K562 (cell line): ENCODE measurements at regions not wholly inside any gene's neighbourhood (a gene's known extent, or its start where the extent isn't known, plus 50 kb on each side); places are given as distances from the start of the nearest gene placed in this dataset.

ENCODE experiments used
- ATAC-seq: fragments of 200-7000 bp; cut with Tn5 transposase; 3 replicates; pipeline ENCODE4 v1.9.1; 2020; ENCODE audit warnings: moderate library complexity
- BruUV-seq: library from RNA; stranded (reverse); fragments of 400-500 nt; replicated peaks from 2 replicates; lab custom pipeline; 2021; lab: Mats Ljungman, UMichigan
- CTCF ChIA-PET: fragments of 300-600 bp; formaldehyde crosslinking; extraction: SDS; loops from one replicate; lab custom pipeline; 2021; ENCODE audit warnings: low intra/inter-chr PET ratio; lab: Yijun Ruan, JAX
- POLR2A ChIA-PET: fragments of 300-600, 350-650 bp; sonication (Branson Sonifier 250); formaldehyde crosslinking; extraction: SDS; loops from one replicate; lab custom pipeline; 2021; ENCODE audit warnings: antibody characterized with exemption, inconsistent platforms; lab: Yijun Ruan, JAX
- DNase-seq, 4 experiments: peaks; one replicate each; pipeline versions ENCODE4 v3.0.0 to v3.0.0-alpha.2; 2011 to 2018; ENCODE audit warnings: low spot score in 3 of 4, mixed read lengths in 3 of 4; ENCODE audit errors: extremely low read depth in 1 of 4
- FAIRE-seq: peaks from 2 replicates; lab custom pipeline; 2011; peaks lifted over from hg19 to GRCh38; lab: Jason Lieb, UNC
- H2AFZ ChIP-seq: 2 replicates; pipeline ENCODE4 v1.6.0; 2011; ENCODE audit warnings: low read depth, low read length, control low read depth, inconsistent platforms
- H3K27ac ChIP-seq: fragments of 200-600 bp; 3 replicates; pipeline ENCODE4 v1.8.0; 2011; ENCODE audit warnings: low read depth, mild to moderate bottlenecking, control low read depth, inconsistent platforms, low read length, moderate library complexity, mixed read lengths; ENCODE audit errors: extremely low read depth
- H3K27me3 ChIP-seq, 2 experiments: fragments of 300-600 bp in 1 of 2; 2 replicates in 1 of 2; 3 replicates in 1 of 2; pipeline versions ENCODE4 v1.6.0 to v1.8.0; 2011; ENCODE audit warnings: inconsistent platforms in 2 of 2, low read length in 2 of 2, mild to moderate bottlenecking in 1 of 2, mixed read lengths in 1 of 2, moderate library complexity in 1 of 2; ENCODE audit not compliant: control insufficient read depth in 2 of 2, insufficient read depth in 2 of 2
- H3K36me3 ChIP-seq: fragments of 300-600 bp; 3 replicates; pipeline ENCODE4 v1.8.0; 2011; ENCODE audit warnings: mild to moderate bottlenecking, low read length, inconsistent platforms; ENCODE audit not compliant: control insufficient read depth, insufficient read depth
- H3K4me1 ChIP-seq, 2 experiments: fragments of 200-600 bp in 1 of 2; replicated peaks in 1 of 2; 2 replicates in 1 of 2; 3 replicates in 1 of 2; pipeline versions ENCODE4 v1.5.1 to v1.8.0; 2011; ENCODE audit warnings: inconsistent platforms in 2 of 2, low read length in 2 of 2, mild to moderate bottlenecking in 1 of 2, mixed read lengths in 1 of 2, moderate library complexity in 1 of 2; ENCODE audit not compliant: control insufficient read depth in 2 of 2, insufficient read depth in 2 of 2
- H3K4me2 ChIP-seq: 2 replicates; pipeline ENCODE4 v1.6.1; 2011; ENCODE audit warnings: low read length, control low read depth, inconsistent platforms, mixed read lengths; ENCODE audit not compliant: insufficient read depth
- H3K4me3 ChIP-seq: fragments of 200-600 bp; sonication (generic), shearing (Covaris generic); 2 replicates; pipeline ENCODE4 v1.5.1; 2016; ENCODE audit warnings: control low read depth, inconsistent platforms
- H3K79me2 ChIP-seq: fragments of 200-600 bp; 3 replicates; pipeline ENCODE4 v1.8.0; 2011; ENCODE audit warnings: low read length, inconsistent platforms; ENCODE audit not compliant: control insufficient read depth, insufficient read depth
- H3K9ac ChIP-seq, 2 experiments: 2 replicates each; pipeline versions ENCODE4 v1.6.0 to v1.6.1; 2011; ENCODE audit warnings: low read depth in 2 of 2, low read length in 2 of 2, control low read depth in 1 of 2, inconsistent platforms in 1 of 2, mild to moderate bottlenecking in 1 of 2, mixed read lengths in 1 of 2; ENCODE audit not compliant: insufficient read depth in 1 of 2
- H3K9me1 ChIP-seq: one replicate; pipeline ENCODE4 v1.6.0; 2011; ENCODE audit warnings: inconsistent platforms, mild to moderate bottlenecking, low read length, moderate library complexity; ENCODE audit not compliant: control insufficient read depth, insufficient read depth
- H3K9me3 ChIP-seq: replicated peaks from 2 replicates; pipeline ENCODE4 v1.5.1; 2011; ENCODE audit warnings: low read depth, low read length, inconsistent platforms; ENCODE audit not compliant: control insufficient read depth, insufficient read depth
- H4K20me1 ChIP-seq: replicated peaks from 2 replicates; pipeline ENCODE4 v1.6.1; 2011; ENCODE audit warnings: low read length, inconsistent platforms, mixed read lengths; ENCODE audit not compliant: control insufficient read depth, insufficient read depth
- CHD1 ChIP-seq: fragments of 200-600 bp; sonication (generic); IDR thresholded peaks from one replicate; pipeline ENCODE4 v1.6.1; 2012; ENCODE audit warnings: mild to moderate bottlenecking, moderate library complexity, low read length, inconsistent platforms
- RAD21 ChIP-seq, 2 experiments: fragments of 250-450 bp in 1 of 2; fragments of 450-650 bp in 1 of 2; sonication (Bioruptor Pico) in 1 of 2; formaldehyde crosslinking in 1 of 2; IDR thresholded peaks in 1 of 2; conservative IDR thresholded peaks in 1 of 2; 2 replicates each; pipeline versions ENCODE4 v1.4.0 to v1.8.0; 2020 to 2022; ENCODE audit warnings: mild to moderate bottlenecking in 2 of 2, moderate library complexity in 1 of 2
- SMC3 ChIP-seq: conservative IDR thresholded peaks from 2 replicates; pipeline ENCODE4 v1.6.1; 2011; ENCODE audit warnings: low read depth, low read length, improper control_type of control experiment; ENCODE audit not compliant: insufficient read depth
- TAF7 ChIP-seq: fragments of 450-650 bp; IDR thresholded peaks from 2 replicates; pipeline ENCODE4 v1.6.1; 2016; ENCODE audit warnings: missing genetic modification characterization, missing compliant biosample characterization
- ZNF699 ChIP-seq: fragments of 250-450 bp; sonication (Bioruptor Pico); IDR thresholded peaks from 2 replicates; pipeline ENCODE4 v1.8.0; 2021; ENCODE audit warnings: mild to moderate bottlenecking, moderate library complexity; ENCODE audit not compliant: insufficient replicate concordance
- WGBS: fragments of 100-300 bp; shearing (Covaris generic); methylation state at CpG from one replicate; pipeline ENCODE4 v1.1.6; 2016; ENCODE audit warnings: low coverage, mixed read lengths; ENCODE audit not compliant: insufficient coverage; ENCODE audit errors: missing lambda C conversion rate; 5-methylcytosine and 5-hydroxymethylcytosine counted together
- in situ Hi-C: fragments of 300-500 bp; cut with MboI; formaldehyde crosslinking; loops from 4 replicates; pipeline ENCODE4 v1.15.0; 2018; ENCODE audit warnings: inconsistent platforms, mixed read lengths
- intact Hi-C: fragments of 100-400 bp; cut with micrococcal nuclease; formaldehyde crosslinking; loops from 2 replicates; pipeline ENCODE4 v1.14.2; 2022
- TF ChIP-seq, protein P1 (sequence below), 3 experiments: IDR thresholded peaks in 2 of 3; conservative IDR thresholded peaks in 1 of 3; 2 replicates each; pipeline ENCODE4 v1.5.1; 2011 to 2012; ENCODE audit warnings: low read length in 3 of 3, mild to moderate bottlenecking in 3 of 3, control low read depth in 2 of 3, improper control_type of control experiment in 1 of 3, inconsistent platforms in 1 of 3, low read depth in 1 of 3, mixed read lengths in 1 of 3, moderate library complexity in 1 of 3; ENCODE audit not compliant: insufficient read depth in 2 of 3
- TF ChIP-seq, protein P2 (sequence below), 2 experiments: fragments of 450-650 bp; formaldehyde crosslinking in 1 of 2; IDR thresholded peaks; 2 replicates each; pipeline versions ENCODE4 v1.4.0 to v1.6.1; 2014 to 2020; ENCODE audit warnings: mild to moderate bottlenecking in 2 of 2, borderline replicate concordance in 1 of 2, low read depth in 1 of 2

DNA sequence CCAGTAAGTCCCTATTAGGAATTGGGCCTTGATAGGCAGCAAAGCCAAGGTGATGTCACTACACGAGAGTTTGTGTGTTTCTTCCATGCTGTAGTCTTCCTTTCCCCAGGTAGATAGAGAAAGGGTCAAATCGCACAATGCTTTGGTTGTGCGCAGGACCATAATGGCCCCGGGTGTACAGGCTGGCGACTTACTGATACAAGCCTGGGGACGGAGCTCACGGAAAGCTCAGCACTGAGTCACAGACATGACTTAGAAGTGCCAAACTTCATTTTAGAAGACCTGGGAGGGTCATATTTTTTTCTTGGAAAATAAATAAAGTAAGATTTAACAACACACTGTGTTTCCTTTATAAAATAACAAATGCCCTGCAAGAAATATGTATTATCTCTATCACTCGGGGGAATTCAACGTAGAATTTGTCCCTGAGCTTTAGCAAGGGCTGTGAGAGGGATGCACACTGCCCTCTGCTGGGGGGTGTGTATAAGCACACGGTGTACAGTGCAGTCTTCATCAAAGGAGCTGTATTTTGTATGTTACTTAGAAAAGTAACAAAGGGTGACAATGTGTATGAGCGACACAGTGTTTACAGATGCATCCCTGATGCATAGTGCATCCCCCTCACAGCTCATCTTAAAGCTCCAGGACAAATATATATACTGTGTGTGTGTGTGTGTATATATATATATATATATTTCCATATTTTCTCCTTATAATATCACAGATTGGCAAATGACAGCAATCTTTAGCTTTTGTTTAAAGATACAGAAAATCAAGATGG lies 254.5 kb upstream of the VEGFC start:
- DNase-seq (peak; percentile 20 to 62 (median 40)), ATAC-seq (peak; percentile 86), FAIRE-seq (peak; percentile 52)
- CTCF ChIA-PET: no interaction called here
- H3K9me1 ChIP-seq: no peaks in the 10 kb centered on the region
- no peak overlapping the region for H3K4me2 ChIP-seq
- no peaks in the 10 kb centered on the region for H3K9me3 ChIP-seq
- no peaks in the 10 kb centered on the region for H3K79me2 ChIP-seq
- H3K27ac ChIP-seq: no peak overlapping the region
- 1% methylated on average over 9 of the region's 11 CpGs for WGBS
- H3K4me1 ChIP-seq: no peaks in the 10 kb centered on the region
- POLR2A ChIA-PET: no interaction called here
- H2AFZ ChIP-seq: no peak overlapping the region
- TF ChIP-seq CHD1: no peak
- TF ChIP-seq, protein P1, sequence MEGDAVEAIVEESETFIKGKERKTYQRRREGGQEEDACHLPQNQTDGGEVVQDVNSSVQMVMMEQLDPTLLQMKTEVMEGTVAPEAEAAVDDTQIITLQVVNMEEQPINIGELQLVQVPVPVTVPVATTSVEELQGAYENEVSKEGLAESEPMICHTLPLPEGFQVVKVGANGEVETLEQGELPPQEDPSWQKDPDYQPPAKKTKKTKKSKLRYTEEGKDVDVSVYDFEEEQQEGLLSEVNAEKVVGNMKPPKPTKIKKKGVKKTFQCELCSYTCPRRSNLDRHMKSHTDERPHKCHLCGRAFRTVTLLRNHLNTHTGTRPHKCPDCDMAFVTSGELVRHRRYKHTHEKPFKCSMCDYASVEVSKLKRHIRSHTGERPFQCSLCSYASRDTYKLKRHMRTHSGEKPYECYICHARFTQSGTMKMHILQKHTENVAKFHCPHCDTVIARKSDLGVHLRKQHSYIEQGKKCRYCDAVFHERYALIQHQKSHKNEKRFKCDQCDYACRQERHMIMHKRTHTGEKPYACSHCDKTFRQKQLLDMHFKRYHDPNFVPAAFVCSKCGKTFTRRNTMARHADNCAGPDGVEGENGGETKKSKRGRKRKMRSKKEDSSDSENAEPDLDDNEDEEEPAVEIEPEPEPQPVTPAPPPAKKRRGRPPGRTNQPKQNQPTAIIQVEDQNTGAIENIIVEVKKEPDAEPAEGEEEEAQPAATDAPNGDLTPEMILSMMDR (IDR thresholded peaks at IDR 0.05 in 2 of 3, conservative IDR thresholded peaks at IDR 0.05 in 1 of 3; ENCODE audit: insufficient read depth in 2 of 3, low read depth in 1 of 3, low read length in 3 of 3): peak; percentile 43 to 65 (median 53); a peak in 5 of 6 replicates
- TF ChIP-seq ZNF699 (CRISPR knock-in tag): no peak
- TF ChIP-seq, protein P2, sequence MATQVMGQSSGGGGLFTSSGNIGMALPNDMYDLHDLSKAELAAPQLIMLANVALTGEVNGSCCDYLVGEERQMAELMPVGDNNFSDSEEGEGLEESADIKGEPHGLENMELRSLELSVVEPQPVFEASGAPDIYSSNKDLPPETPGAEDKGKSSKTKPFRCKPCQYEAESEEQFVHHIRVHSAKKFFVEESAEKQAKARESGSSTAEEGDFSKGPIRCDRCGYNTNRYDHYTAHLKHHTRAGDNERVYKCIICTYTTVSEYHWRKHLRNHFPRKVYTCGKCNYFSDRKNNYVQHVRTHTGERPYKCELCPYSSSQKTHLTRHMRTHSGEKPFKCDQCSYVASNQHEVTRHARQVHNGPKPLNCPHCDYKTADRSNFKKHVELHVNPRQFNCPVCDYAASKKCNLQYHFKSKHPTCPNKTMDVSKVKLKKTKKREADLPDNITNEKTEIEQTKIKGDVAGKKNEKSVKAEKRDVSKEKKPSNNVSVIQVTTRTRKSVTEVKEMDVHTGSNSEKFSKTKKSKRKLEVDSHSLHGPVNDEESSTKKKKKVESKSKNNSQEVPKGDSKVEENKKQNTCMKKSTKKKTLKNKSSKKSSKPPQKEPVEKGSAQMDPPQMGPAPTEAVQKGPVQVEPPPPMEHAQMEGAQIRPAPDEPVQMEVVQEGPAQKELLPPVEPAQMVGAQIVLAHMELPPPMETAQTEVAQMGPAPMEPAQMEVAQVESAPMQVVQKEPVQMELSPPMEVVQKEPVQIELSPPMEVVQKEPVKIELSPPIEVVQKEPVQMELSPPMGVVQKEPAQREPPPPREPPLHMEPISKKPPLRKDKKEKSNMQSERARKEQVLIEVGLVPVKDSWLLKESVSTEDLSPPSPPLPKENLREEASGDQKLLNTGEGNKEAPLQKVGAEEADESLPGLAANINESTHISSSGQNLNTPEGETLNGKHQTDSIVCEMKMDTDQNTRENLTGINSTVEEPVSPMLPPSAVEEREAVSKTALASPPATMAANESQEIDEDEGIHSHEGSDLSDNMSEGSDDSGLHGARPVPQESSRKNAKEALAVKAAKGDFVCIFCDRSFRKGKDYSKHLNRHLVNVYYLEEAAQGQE (IDR thresholded peaks at IDR 0.05; ENCODE audit: borderline replicate concordance): peak; percentile 15; the same call in 1 of the 2 replicates
- TF ChIP-seq, protein P2 (CRISPR knock-in tag; IDR thresholded peaks at IDR 0.05; ENCODE audit: low read depth): no peak
- no peak for TF ChIP-seq TAF7 (tag)
- 0 out of 2 replicates have a peak, but pooled peaks have one; percentile 29 for TF ChIP-seq SMC3
- peak; percentile 33 to 52 for TF ChIP-seq RAD21 (CRISPR knock-in tag; conservative IDR thresholded peaks at IDR 0.05 in 1 of 2, IDR thresholded peaks at IDR 0.05 in 1 of 2)
- no peaks in the 10 kb centered on the region for H4K20me1 ChIP-seq
- intact Hi-C loops: loop anchor here (2.0 to 10.0 kb wide), 2 partner anchors 288 to 672 kb away; no protein-coding TSS in a partner anchor
- H3K36me3 ChIP-seq: no peaks in the 10 kb centered on the region
- no peaks in the 10 kb centered on the region for H3K27me3 ChIP-seq
- BruUV-seq: no TSS peak
- H3K9ac ChIP-seq: no peak overlapping the region
- in situ Hi-C loops: no loop called here
- H3K4me3 ChIP-seq: no peak overlapping the region
